HAP-1 (cell line): ENCODE measurements at regions not wholly inside any gene's neighbourhood (a gene's known extent, or its start where the extent isn't known, plus 50 kb on each side); places are given as distances from the start of the nearest gene placed in this dataset.
A peak's percentile ranks its signal among the peaks of the same experiment; 100 is the strongest.

Experiments
- DNase-seq, 2 experiments: peaks; one replicate each; pipeline ENCODE4 v3.0.0-alpha.2; 2016 to 2020; ENCODE audit warnings: low spot score in 2 of 2
- H3K27me3 ChIP-seq: fragments of 250-450 bp; sonication (Bioruptor Pico); 2 replicates; pipeline ENCODE4 v1.5.1; 2020; ENCODE audit warnings: low read depth, mild to moderate bottlenecking, moderate library complexity
- H3K36me3 ChIP-seq: fragments of 250-450 bp; sonication (Bioruptor Pico); replicated peaks from 2 replicates; pipeline ENCODE4 v1.5.1; 2020; ENCODE audit warnings: mild to moderate bottlenecking
- H3K4me1 ChIP-seq: fragments of 250-450 bp; sonication (Bioruptor Pico); 2 replicates; pipeline ENCODE4 v1.5.1; 2020; ENCODE audit warnings: mild to moderate bottlenecking
- H3K4me3 ChIP-seq: fragments of 250-450 bp; sonication (Bioruptor Pico); 2 replicates; pipeline ENCODE4 v1.5.1; 2020; ENCODE audit warnings: mild to moderate bottlenecking, moderate library complexity
- H3K9me3 ChIP-seq: fragments of 250-450 bp; sonication (Bioruptor Pico); 2 replicates; pipeline ENCODE4 v1.5.1; 2020; ENCODE audit warnings: mild to moderate bottlenecking, moderate library complexity
- in situ Hi-C: fragments of 300-500 bp; cut with MboI; formaldehyde crosslinking; loops from 3 replicates; pipeline ENCODE4 v1.14.3; 2020; ENCODE audit warnings: low sequenced_read_pairs, inconsistent platforms, mixed read lengths

DNA sequence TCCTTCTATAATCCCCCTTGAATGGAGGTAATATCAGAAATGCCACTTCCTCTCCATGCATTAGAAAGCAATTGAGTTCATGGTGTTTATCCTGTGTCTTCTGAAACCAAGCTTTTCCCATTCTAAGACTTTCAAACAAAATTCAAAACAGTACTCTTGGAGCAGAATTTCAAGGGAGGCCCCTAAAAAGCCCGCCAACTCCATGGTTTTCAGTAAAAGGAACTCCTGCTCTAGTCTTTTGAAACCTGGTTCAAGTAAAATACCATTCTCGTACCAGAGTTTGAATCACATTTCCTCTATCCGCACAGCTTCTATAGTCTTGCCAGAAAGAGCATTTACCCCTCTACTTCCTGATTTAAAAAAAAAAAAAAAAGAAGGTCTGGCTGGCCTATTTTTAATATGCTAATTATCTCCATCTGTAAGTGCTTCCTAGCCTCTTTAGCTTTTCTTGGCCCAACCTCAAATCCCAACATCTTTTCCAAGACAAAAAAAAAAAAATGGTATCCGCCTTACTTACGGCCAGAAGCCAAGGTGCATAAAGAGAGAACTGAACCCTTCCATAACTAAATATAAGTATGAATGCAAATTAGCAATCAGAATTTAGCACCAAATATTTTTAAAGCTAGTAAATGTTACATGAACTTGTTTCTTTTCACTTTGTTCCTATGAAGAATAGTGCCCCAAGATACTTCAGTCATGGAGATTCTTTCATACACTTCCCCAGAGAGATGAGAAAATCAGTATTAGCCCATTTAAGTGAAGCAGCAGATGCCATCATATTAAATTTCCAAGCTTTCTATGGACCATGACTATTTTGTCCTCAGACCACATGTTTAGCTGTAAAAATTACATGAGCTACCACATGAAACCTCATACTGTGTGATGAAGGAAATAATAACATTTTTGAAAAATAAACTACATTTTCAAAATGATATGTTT lies 199.9 kb upstream of the FAM3C start:
- Histone ChIP-seq H3K36me3 (no peaks in the 10 kb centered on the region), H3K4me1 (no peaks in the 10 kb centered on the region), H3K4me3 (no peak overlapping the region), H3K9me3 (no peaks in the 10 kb centered on the region), H3K27me3 (no peaks in the 10 kb centered on the region; the same call in 1 of the 2 replicates)
- no peak for DNase-seq
- in situ Hi-C loops = no loop called here

DNA sequence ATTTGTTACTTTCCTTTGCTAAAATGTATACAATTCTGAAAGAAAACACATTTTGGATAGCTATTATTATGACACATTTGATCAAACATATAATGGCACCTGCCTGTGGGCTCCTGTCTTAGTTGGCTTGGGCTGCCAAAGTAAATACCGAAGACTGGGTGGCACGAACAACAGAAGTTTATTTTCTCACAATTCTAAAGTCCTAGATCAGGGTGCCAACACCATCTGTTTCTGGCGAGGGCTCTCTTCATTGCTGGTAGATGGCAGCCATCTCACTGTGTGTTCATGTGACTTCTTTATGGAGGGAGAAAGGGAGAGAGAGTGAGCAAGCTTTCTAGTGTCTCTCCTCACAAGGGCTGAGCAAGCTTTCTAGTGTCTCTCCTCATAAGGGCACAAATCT lies 195.8 kb upstream of the FAM3C start:
- no peaks in the 10 kb centered on the region for H3K9me3 ChIP-seq
- DNase-seq = no peak
- no peaks in the 10 kb centered on the region for H3K36me3 ChIP-seq
- H3K4me1 ChIP-seq = no peaks in the 10 kb centered on the region
- in situ Hi-C loops = no loop called here
- H3K4me3 ChIP-seq = no peak overlapping the region
- H3K27me3 ChIP-seq = no peaks in the 10 kb centered on the region; the same call in 1 of the 2 replicates

DNA sequence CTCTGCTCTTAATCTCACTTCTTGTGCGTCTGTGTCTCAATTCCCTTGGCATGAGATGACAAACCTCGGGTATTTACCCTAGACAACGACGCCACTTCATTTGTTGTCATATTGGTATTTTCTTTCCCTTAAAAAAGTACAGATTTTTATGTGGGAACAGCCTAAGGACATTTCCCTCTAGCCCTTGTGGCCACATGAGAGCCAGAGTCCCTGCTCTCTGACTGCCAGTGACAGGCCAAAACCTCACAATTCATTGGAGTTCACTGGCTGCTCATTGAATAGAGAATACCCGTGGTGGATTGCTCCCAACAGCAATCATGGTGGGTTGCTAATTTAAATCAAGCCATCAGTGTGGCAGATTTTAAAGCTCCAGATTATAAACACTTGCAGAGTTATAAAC lies 191.3 kb upstream of the FAM3C start:
- no peak overlapping the region for H3K4me3 ChIP-seq
- H3K27me3 ChIP-seq = peaks cover 3% of the 10 kb centered on the region
- in situ Hi-C loops = no loop called here
- H3K36me3 ChIP-seq = no peaks in the 10 kb centered on the region
- no peaks in the 10 kb centered on the region for H3K9me3 ChIP-seq
- no peak for DNase-seq
- H3K4me1 ChIP-seq = no peaks in the 10 kb centered on the region

- H3K9me3 ChIP-seq = no peaks in the 10 kb centered on the region
- in situ Hi-C loops = no loop called here
- no peak for DNase-seq
- H3K27me3 ChIP-seq = peaks cover 17% of the 10 kb centered on the region; the same call in 1 of the 2 replicates
- H3K4me3 ChIP-seq = no peak overlapping the region
- no peaks in the 10 kb centered on the region for H3K4me1 ChIP-seq
- no peaks in the 10 kb centered on the region for H3K36me3 ChIP-seq
Observed at GRCh38 chr7:121582258-121582657, 186.2 kb upstream of the FAM3C start.

- in situ Hi-C loops = no loop called here
- peaks cover 19% of the 10 kb centered on the region; the same call in 1 of the 2 replicates for H3K27me3 ChIP-seq
Observed at GRCh38 chr7:121579639-121580038, 183.5 kb upstream of the FAM3C start.

DNA sequence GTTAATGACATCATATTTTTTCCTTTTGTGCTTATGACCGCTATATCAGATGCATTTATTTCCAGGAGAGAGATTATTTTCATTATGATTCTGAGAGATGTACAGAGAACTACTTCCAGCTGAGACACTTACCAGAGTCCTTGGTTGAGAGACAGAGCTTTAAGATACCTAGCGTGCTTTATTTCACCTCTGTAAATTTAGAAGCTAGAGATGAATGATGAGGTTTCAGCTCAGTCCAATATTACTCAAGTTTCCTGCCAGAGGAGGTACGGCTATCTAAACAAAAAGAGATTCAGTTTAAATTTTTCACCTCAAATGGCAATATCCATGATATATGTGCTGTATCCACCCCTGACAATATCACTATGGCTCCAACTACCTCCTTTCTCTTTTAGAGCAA lies 182.6 kb upstream of the FAM3C start:
- Histone ChIP-seq H3K36me3 (no peaks in the 10 kb centered on the region), H3K4me1 (no peaks in the 10 kb centered on the region), H3K27me3 (peaks cover 19% of the 10 kb centered on the region; the same call in 1 of the 2 replicates), H3K4me3 (no peak overlapping the region), H3K9me3 (no peaks in the 10 kb centered on the region)
- no peak for DNase-seq
- in situ Hi-C loops = no loop called here

More at GRCh38 chr7:121579639-121580038, 183.5 kb upstream of the FAM3C start:
- H3K36me3 ChIP-seq = no peaks in the 10 kb centered on the region
- H3K4me1 ChIP-seq = no peaks in the 10 kb centered on the region
- no peaks in the 10 kb centered on the region for H3K9me3 ChIP-seq
- DNase-seq = no peak
- no peak overlapping the region for H3K4me3 ChIP-seq

DNA sequence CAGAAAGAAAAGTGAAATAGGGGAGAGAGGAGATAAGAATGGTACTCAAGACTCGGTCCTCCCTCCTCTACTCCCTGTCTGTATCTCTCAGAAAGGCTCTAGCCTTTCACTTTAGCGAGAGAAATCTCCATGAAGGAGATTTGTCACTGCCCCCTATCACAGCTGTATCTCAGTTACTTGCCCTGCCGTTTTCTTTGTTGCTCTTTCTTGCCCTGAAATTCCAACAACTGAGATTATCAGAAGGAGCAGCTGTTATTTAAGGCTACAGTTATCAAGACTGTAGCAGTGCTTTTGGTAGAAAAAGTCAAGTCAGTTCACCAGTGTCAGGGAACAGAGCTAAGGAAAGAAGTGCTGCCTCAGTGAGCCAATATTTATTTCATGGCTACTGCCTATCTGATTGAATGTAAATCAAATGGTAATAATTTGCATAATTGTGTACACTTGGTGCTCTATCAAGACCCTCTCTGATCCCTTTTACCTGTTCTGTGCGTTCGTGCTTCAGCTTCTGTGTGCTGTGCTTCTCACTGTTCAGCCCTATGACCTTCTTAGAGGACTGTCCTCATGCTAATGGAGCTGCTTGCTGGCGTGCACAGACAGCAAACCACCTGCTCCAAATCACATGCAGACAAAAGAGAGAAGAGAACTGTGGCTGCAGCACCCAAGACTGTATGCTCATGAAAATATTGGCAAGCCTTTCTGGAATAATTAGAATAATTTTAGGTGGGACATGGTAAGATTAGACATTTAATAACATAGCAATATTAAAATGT lies 180.2 kb upstream of the FAM3C start:
- Histone ChIP-seq H3K27me3 (peaks cover 17% of the 10 kb centered on the region; the same call in 1 of the 2 replicates), H3K4me1 (no peaks in the 10 kb centered on the region), H3K9me3 (no peaks in the 10 kb centered on the region), H3K4me3 (no peak overlapping the region), H3K36me3 (no peaks in the 10 kb centered on the region)
- in situ Hi-C loops = no loop called here
- DNase-seq = no peak

DNA sequence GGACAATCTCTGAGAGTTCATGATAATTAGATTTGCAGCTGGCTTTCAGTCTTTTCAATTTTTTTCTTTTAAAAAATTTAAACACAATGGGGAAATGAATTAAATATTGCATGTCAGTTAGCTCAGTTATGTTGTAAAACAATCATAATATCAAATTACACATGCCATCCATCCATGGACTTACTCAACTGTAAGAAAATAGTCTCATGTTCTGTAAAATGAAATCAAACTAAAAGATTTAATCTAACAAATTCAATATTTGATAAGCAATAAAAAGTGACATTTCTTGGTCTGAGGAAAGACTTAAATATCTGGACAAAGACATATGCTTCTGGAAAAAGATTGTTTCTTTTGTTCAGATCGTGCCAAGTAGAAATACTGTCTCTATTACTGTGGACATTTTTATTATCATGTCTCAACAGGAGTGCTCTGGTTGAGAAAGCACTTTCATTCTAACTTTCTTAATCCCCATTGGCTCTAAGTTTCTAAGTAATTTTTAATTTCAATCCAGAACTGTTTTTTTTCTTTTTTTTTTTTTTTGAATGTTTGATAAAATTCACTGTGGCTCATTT lies 179.2 kb upstream of the FAM3C start:
- Histone ChIP-seq H3K36me3 (no peaks in the 10 kb centered on the region), H3K9me3 (no peaks in the 10 kb centered on the region), H3K4me3 (no peak overlapping the region), H3K27me3 (peaks cover 12% of the 10 kb centered on the region; the same call in 1 of the 2 replicates), H3K4me1 (no peaks in the 10 kb centered on the region)
- in situ Hi-C loops = no loop called here
- no peak for DNase-seq

DNA sequence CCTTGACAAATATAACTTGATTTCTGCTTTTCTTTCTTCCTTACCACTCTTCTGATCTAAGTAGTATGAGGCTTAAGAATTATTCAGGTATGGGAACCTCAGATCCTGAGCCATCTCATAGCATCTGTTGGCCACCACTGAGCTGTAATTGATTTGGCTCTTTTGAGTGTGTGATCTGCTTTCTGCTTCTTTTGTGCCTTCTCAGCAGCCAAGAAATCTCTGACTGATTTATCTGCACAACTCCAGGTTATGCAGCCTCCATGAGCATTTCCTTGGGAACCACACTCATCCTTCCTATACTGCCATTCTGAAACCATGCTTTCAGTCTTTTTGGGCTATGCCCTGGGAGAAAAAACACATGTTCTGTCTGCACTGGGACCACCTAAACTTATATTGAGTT lies 178.0 kb upstream of the FAM3C start:
- H3K4me3 ChIP-seq = no peak overlapping the region

GRCh38 chr7:121572615-121573014 lies 176.5 kb upstream of the FAM3C start:
- DNase-seq = no peak
- peaks cover 3% of the 10 kb centered on the region; the same call in 1 of the 2 replicates for H3K27me3 ChIP-seq
- H3K4me1 ChIP-seq = no peaks in the 10 kb centered on the region
- no peak overlapping the region for H3K4me3 ChIP-seq
- in situ Hi-C loops = loop anchor here (25.0 kb wide), 1 partner anchor 415 kb away; no protein-coding TSS in a partner anchor
- H3K9me3 ChIP-seq = no peaks in the 10 kb centered on the region
- H3K36me3 ChIP-seq = no peaks in the 10 kb centered on the region

More for the DNA sequence above, 178.0 kb upstream of the FAM3C start:
- Histone ChIP-seq H3K36me3 (no peaks in the 10 kb centered on the region), H3K27me3 (peaks cover 12% of the 10 kb centered on the region; the same call in 1 of the 2 replicates), H3K4me1 (no peaks in the 10 kb centered on the region), H3K9me3 (no peaks in the 10 kb centered on the region)
- in situ Hi-C loops = loop anchor here (25.0 kb wide), 1 partner anchor 413 kb away; no protein-coding TSS in a partner anchor
- DNase-seq = no peak

GRCh38 chr7:121570365-121570764 lies 174.3 kb upstream of the FAM3C start:
- Histone ChIP-seq H3K4me3 (no peak overlapping the region), H3K9me3 (no peaks in the 10 kb centered on the region), H3K4me1 (no peaks in the 10 kb centered on the region), H3K36me3 (no peaks in the 10 kb centered on the region), H3K27me3 (no peaks in the 10 kb centered on the region)
- DNase-seq = no peak
- in situ Hi-C loops = loop anchor here (25.0 kb wide), 1 partner anchor 417 kb away; no protein-coding TSS in a partner anchor

- Histone ChIP-seq H3K4me3 (no peak overlapping the region), H3K27me3 (no peaks in the 10 kb centered on the region), H3K36me3 (no peaks in the 10 kb centered on the region), H3K4me1 (no peaks in the 10 kb centered on the region), H3K9me3 (no peaks in the 10 kb centered on the region)
- in situ Hi-C loops = loop anchor here (25.0 kb wide), 1 partner anchor 424 kb away; no protein-coding TSS in a partner anchor
- peak in 1 of 2 experiments; percentile 20 for DNase-seq
Observed at GRCh38 chr7:121563177-121563576, 167.1 kb upstream of the FAM3C start.

GRCh38 chr7:121562259-121562658 lies 166.2 kb upstream of the FAM3C start:
- Histone ChIP-seq H3K36me3 (no peaks in the 10 kb centered on the region), H3K9me3 (no peaks in the 10 kb centered on the region), H3K4me3 (no peak overlapping the region), H3K27me3 (no peaks in the 10 kb centered on the region), H3K4me1 (no peaks in the 10 kb centered on the region)
- DNase-seq = no peak
- in situ Hi-C loops = loop anchor here (25.0 kb wide), 1 partner anchor 425 kb away; no protein-coding TSS in a partner anchor
